Tibial nerve (tissue), 4 donors: ENCODE measurements at regions not wholly inside any gene's neighbourhood (a gene's known extent, or its start where the extent isn't known, plus 50 kb on each side); places are given as distances from the start of the nearest gene placed in this dataset.
"Not testable (repeated sequence)": the region's sequence is repeated elsewhere in the genome, so short reads cannot be mapped to it uniquely, and the experiment has no call there.

Source experiments
- CTCF ChIP-seq, 5 experiments: fragments of 200-600 bp in 3 of 5; fragments of 450-650 bp in 2 of 5; sonication (generic) in 3 of 5; IDR thresholded peaks; one replicate each; pipeline ENCODE4 v1.5.1; 2016 to 2019; ENCODE audit warnings: antibody characterized with exemption in 5 of 5, mild to moderate bottlenecking in 3 of 5, moderate library complexity in 2 of 5
- EP300 ChIP-seq, 2 donors: sonication (generic); formaldehyde crosslinking; IDR thresholded peaks; one replicate each; pipeline ENCODE4 v1.6.1; 2017; ENCODE audit warnings: antibody characterized with exemption in 2 of 2, mild to moderate bottlenecking in 1 of 2
- POLR2A ChIP-seq, 2 donors: fragments of 450-650 bp; IDR thresholded peaks; one replicate each; pipeline ENCODE4 v1.6.1; 2017; ENCODE audit warnings: antibody characterized with exemption in 2 of 2, mild to moderate bottlenecking in 2 of 2, moderate library complexity in 2 of 2

- not testable (repeated sequence) for TF ChIP-seq CTCF, POLR2A, EP300 (IDR thresholded peaks at IDR 0.05)
These were observed 1748.4 kb upstream of the TPTE start for GRCh38 chr21:8772910-8773514.
